Anterior cingulate cortex (tissue), 58 donors: ENCODE measurements at regions not wholly inside any gene's neighbourhood (a gene's known extent, or its start where the extent isn't known, plus 50 kb on each side); places are given as distances from the start of the nearest gene placed in this dataset.

Experiments
- DNase-seq, 58 donors: peaks; one replicate each; lab custom pipeline; 2025; lab: John Stamatoyannopoulos, UW

GRCh38 chr18:69109686-69110085 lies 291.0 kb upstream of the DOK6 start:
- DNase-seq, result no peak

GRCh38 chr18:69120833-69121232 lies 279.9 kb upstream of the DOK6 start:
- no peak for DNase-seq

- DNase-seq, result no peak
Observed at GRCh38 chr18:69123421-69123820, 277.3 kb upstream of the DOK6 start.

- DNase-seq, result no peak
Observed at GRCh38 chr18:69127873-69128500, 272.7 kb upstream of the DOK6 start.

- no peak for DNase-seq
Observed at GRCh38 chr18:69128566-69128965, 272.1 kb upstream of the DOK6 start.

- no peak for DNase-seq
Observed at GRCh38 chr18:69128978-69129377, 271.7 kb upstream of the DOK6 start.

GRCh38 chr18:69138088-69138487 lies 262.6 kb upstream of the DOK6 start:
- DNase-seq, result no peak

- no peak for DNase-seq
Observed at GRCh38 chr18:69143084-69143483, 257.6 kb upstream of the DOK6 start.

GRCh38 chr18:69152436-69152835 lies 248.3 kb upstream of the DOK6 start:
- peak in 7 of 58 donors; percentile 3 to 15 (median 5) for DNase-seq

- DNase-seq, result no peak
Observed at GRCh38 chr18:69157906-69158305, 242.8 kb upstream of the DOK6 start.

- no peak for DNase-seq
Observed at GRCh38 chr18:69158944-69159343, 241.7 kb upstream of the DOK6 start.

GRCh38 chr18:69161383-69162028 lies 239.2 kb upstream of the DOK6 start:
- DNase-seq, result peak in 7 of 58 donors; percentile 0 to 30 (median 2)

- no peak for DNase-seq
Observed at GRCh38 chr18:69162649-69163048, 238.0 kb upstream of the DOK6 start.

GRCh38 chr18:69172046-69172445 lies 228.6 kb upstream of the DOK6 start:
- no peak for DNase-seq

- no peak for DNase-seq
Observed at GRCh38 chr18:69175681-69176080, 225.0 kb upstream of the DOK6 start.

GRCh38 chr18:69176741-69177140 lies 223.9 kb upstream of the DOK6 start:
- DNase-seq, result no peak

GRCh38 chr18:69177702-69178101 lies 223.0 kb upstream of the DOK6 start:
- no peak for DNase-seq

- DNase-seq, result no peak
Observed at GRCh38 chr18:69186162-69186561, 214.5 kb upstream of the DOK6 start.

- no peak for DNase-seq
Observed at GRCh38 chr18:69196336-69196735, 204.4 kb upstream of the DOK6 start.

GRCh38 chr18:69205925-69206324 lies 194.8 kb upstream of the DOK6 start:
- no peak for DNase-seq

GRCh38 chr18:69208545-69208944 lies 192.1 kb upstream of the DOK6 start:
- DNase-seq, result no peak

- DNase-seq, result no peak
Observed at GRCh38 chr18:69209761-69210160, 190.9 kb upstream of the DOK6 start.

- no peak for DNase-seq
Observed at GRCh38 chr18:69213842-69214241, 186.8 kb upstream of the DOK6 start.
